ENCODE measurements at regions not wholly inside any gene's neighbourhood (a gene's known extent, or its start where the extent isn't known, plus 50 kb on each side); places are given as distances from the start of the nearest gene placed in this dataset.

DNA sequence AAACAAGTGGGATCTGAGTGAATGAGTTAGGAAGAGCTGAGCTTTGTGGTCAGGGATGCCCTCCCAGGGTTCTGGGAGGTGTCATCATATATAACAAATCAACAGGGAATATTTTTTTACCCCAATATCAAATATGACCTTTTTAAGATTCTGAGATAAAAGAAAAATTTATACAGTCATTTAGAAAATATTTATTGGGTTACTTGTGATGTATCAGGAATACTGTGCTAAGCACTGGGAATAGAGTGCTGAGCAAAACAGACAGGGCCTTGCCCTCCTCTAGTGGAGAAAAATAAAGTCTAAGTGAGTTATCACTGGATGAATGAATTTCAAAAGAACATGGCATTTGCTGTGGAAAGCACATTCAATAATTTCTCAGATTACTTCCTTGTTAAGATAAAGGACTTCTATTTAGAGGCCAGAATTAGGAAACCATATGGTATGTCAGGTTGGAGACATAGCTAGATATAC lies 102.9 kb downstream of the BOD1 start:
- TF ChIP-seq, protein P1, sequence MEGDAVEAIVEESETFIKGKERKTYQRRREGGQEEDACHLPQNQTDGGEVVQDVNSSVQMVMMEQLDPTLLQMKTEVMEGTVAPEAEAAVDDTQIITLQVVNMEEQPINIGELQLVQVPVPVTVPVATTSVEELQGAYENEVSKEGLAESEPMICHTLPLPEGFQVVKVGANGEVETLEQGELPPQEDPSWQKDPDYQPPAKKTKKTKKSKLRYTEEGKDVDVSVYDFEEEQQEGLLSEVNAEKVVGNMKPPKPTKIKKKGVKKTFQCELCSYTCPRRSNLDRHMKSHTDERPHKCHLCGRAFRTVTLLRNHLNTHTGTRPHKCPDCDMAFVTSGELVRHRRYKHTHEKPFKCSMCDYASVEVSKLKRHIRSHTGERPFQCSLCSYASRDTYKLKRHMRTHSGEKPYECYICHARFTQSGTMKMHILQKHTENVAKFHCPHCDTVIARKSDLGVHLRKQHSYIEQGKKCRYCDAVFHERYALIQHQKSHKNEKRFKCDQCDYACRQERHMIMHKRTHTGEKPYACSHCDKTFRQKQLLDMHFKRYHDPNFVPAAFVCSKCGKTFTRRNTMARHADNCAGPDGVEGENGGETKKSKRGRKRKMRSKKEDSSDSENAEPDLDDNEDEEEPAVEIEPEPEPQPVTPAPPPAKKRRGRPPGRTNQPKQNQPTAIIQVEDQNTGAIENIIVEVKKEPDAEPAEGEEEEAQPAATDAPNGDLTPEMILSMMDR (IDR thresholded peaks at IDR 0.05; ENCODE audit: low read depth, low read length), result no peak
- H3K27ac ChIP-seq, result no peak overlapping the region

DNA sequence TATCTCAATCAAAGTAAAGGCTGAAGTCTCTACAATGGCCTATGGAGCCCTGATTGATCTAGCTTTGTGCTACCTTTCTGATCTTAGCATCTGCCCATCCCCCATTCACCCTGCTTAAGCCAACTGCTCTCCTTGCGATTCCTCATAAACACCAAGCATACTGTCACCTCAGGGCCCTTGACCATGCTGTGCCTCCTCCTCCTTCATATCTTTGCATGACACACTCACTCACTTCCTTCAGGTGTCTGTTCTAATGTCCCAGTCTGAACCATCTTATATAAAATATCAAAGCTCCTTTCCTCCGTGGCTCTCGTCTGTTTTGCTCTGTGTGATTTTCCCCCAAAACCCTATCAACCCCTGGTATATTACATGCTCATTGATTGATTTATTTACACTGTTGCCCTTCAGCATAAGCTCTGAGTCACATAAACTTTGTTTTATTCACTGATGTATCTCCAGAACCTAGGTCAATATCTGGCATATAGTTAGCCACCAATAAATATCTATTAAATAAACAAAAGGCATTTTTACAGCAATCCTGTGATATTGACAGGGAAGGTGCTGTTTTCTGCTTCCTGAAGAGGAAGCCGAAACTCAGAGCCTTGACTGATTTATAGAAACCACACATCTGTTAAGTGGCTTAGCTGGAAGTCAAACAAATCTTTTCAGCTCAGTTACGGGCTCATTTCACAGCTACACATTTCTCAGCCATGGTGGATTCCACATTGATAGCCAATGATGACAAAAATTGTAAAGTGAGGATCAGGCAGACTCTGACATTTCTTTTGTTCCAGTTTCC lies 103.6 kb downstream of the BOD1 start:
- Histone ChIP-seq H3K9me3 (ENCODE audit: low read depth) (no peaks in the 10 kb centered on the region), H3K27me3 (no peaks in the 10 kb centered on the region), H3K27ac (no peak overlapping the region), H3K4me3 (no peak overlapping the region), H3K36me3 (no peaks in the 10 kb centered on the region), H3K4me1 (ENCODE audit: low read depth) (no peaks in the 10 kb centered on the region)
- no peak for DNase-seq (ENCODE audit: low read depth in 1 of 2, low spot score in 1 of 2)
- TF ChIP-seq, protein P1 (IDR thresholded peaks at IDR 0.05; ENCODE audit: low read depth, low read length), result no peak

More for the DNA sequence above, 102.9 kb downstream of the BOD1 start:
- no peak overlapping the region for H3K4me3 ChIP-seq
- H3K36me3 ChIP-seq, result no peaks in the 10 kb centered on the region
- H3K9me3 ChIP-seq (ENCODE audit: low read depth), result no peaks in the 10 kb centered on the region
- peak in 1 of 2 donors; percentile 25 for DNase-seq (ENCODE audit: low read depth in 1 of 2, low spot score in 1 of 2)
- no peaks in the 10 kb centered on the region for H3K27me3 ChIP-seq
- no peaks in the 10 kb centered on the region for H3K4me1 ChIP-seq (ENCODE audit: low read depth)

DNA sequence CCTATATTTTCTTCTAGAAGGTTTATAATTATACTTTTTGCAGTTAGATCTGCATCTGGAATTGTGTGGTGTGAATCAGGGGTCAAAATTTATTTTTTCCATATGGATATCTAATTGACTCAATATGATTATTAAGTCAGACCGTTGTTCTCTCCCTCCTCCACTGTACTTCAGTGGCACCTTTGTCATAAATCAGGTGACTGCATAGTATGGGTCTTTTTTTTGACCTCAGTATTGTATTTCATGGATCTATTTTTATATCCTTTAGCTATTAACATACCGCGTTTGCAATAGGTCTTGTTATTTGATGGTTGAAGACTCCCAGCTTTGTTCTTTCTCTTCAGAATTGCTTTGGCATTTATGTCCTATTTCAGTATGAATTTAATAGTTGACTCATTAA lies 107.4 kb downstream of the BOD1 start:
- Histone ChIP-seq H3K4me1 (ENCODE audit: low read depth) (no peaks in the 10 kb centered on the region), H3K27me3 (no peaks in the 10 kb centered on the region), H3K27ac (no peak overlapping the region), H3K36me3 (no peaks in the 10 kb centered on the region), H3K9me3 (ENCODE audit: low read depth) (no peaks in the 10 kb centered on the region), H3K4me3 (no peak overlapping the region)
- DNase-seq (ENCODE audit: low read depth in 1 of 2, low spot score in 1 of 2), result no peak
- TF ChIP-seq, protein P1 (IDR thresholded peaks at IDR 0.05; ENCODE audit: low read depth, low read length), result no peak

DNA sequence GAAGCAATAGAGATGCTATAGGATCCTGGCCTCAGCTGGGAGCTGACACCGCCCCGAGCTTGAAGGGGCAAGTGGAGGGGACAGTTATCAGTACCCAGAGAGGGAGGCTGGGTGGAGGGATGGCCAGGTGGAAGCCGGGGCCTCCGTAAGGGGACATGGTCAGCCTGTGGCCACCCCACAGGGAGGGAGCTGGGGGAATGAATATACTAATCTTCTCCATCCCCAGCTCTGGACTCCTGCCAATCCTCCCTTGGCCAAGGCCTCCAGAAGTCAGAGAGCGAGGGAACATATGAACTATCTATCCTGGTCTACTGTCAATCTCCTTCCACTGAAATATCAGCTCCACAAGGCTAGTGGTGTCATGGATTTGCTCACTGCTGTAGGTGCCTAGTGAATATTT lies 109.3 kb downstream of the BOD1 start:
- Histone ChIP-seq H3K27ac (no peak overlapping the region), H3K4me1 (ENCODE audit: low read depth) (no peaks in the 10 kb centered on the region), H3K9me3 (ENCODE audit: low read depth) (no peaks in the 10 kb centered on the region), H3K27me3 (no peaks in the 10 kb centered on the region), H3K36me3 (no peaks in the 10 kb centered on the region), H3K4me3 (no peak overlapping the region)
- no peak for DNase-seq (ENCODE audit: low read depth in 1 of 2, low spot score in 1 of 2)
- TF ChIP-seq, protein P1 (IDR thresholded peaks at IDR 0.05; ENCODE audit: low read depth, low read length), result no peak

DNA sequence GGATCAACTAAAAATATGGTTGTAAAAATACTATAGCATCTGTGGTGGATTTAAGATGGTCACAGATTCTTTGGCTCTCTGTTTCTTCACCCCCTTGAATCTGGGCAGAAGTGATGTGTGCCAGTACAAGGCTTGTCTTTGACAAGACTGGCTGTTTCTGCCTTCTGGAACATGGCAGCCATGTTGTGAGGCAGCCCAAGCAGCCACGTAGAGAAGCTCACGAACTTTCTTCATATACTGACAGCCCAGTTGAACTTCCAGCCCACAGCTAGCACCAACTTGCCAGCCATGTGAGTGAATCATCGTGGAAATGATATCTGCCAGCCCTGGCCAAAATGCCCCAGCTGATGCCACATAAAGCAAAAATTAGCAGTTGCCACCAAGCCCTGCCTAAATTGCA lies 110.8 kb downstream of the BOD1 start:
- DNase-seq (ENCODE audit: low read depth in 1 of 2, low spot score in 1 of 2), result no peak
- no peaks in the 10 kb centered on the region for H3K9me3 ChIP-seq (ENCODE audit: low read depth)
- TF ChIP-seq, protein P1 (IDR thresholded peaks at IDR 0.05; ENCODE audit: low read depth, low read length), result no peak
- no peaks in the 10 kb centered on the region for H3K4me1 ChIP-seq (ENCODE audit: low read depth)
- H3K27me3 ChIP-seq, result no peaks in the 10 kb centered on the region
- H3K36me3 ChIP-seq, result no peaks in the 10 kb centered on the region
- no peak overlapping the region for H3K4me3 ChIP-seq
- H3K27ac ChIP-seq, result no peak overlapping the region
